Mesenchymal stem cell (in vitro differentiated cells and primary cell): ENCODE measurements at regions not wholly inside any gene's neighbourhood (a gene's known extent, or its start where the extent isn't known, plus 50 kb on each side); places are given as distances from the start of the nearest gene placed in this dataset.

Source experiments
- DNase-seq: peaks from one replicate; pipeline ENCODE4 v3.0.0-alpha.2; 2013
- H2AFZ ChIP-seq: one replicate; pipeline ENCODE4 v1.6.1; 2013; ENCODE audit warnings: low read depth, mild to moderate bottlenecking, control low read depth, inconsistent platforms, low read length, moderate library complexity
- H2AK5ac ChIP-seq: 2 replicates; pipeline ENCODE4 v1.6.1; 2013; ENCODE audit warnings: low read length, moderate library complexity, mild to moderate bottlenecking, inconsistent platforms; ENCODE audit not compliant: severe bottlenecking
- H2BK120ac ChIP-seq: one replicate; pipeline ENCODE4 v1.6.1; 2013; ENCODE audit warnings: low read depth, mild to moderate bottlenecking, inconsistent platforms, low read length, moderate library complexity
- H2BK12ac ChIP-seq, 2 experiments: one replicate each; pipeline ENCODE4 v1.6.1; 2013; ENCODE audit warnings: inconsistent platforms in 2 of 2, low read length in 2 of 2, mild to moderate bottlenecking in 2 of 2, moderate library complexity in 2 of 2, control low read depth in 1 of 2
- H2BK15ac ChIP-seq: one replicate; pipeline ENCODE4 v1.6.1; 2013; ENCODE audit warnings: mild to moderate bottlenecking, low read depth, inconsistent platforms; ENCODE audit not compliant: poor library complexity, severe bottlenecking
- H2BK5ac ChIP-seq: 2 replicates; pipeline ENCODE4 v1.6.1; 2013; ENCODE audit warnings: low read depth, mild to moderate bottlenecking, low read length, control low read depth, inconsistent platforms; ENCODE audit not compliant: poor library complexity, severe bottlenecking
- H3K14ac ChIP-seq, 2 experiments: one replicate each; pipeline ENCODE4 v1.6.1; 2013; ENCODE audit warnings: inconsistent platforms in 2 of 2, low read length in 2 of 2, control low read depth in 1 of 2, mild to moderate bottlenecking in 1 of 2, moderate library complexity in 1 of 2
- H3K18ac ChIP-seq, 2 experiments: one replicate each; pipeline ENCODE4 v1.6.1; 2013; ENCODE audit warnings: inconsistent platforms in 2 of 2, low read length in 2 of 2, control low read depth in 1 of 2, low read depth in 1 of 2, mild to moderate bottlenecking in 1 of 2
- H3K23ac ChIP-seq, 2 experiments: one replicate each; pipeline ENCODE4 v1.6.1; 2013; ENCODE audit warnings: inconsistent platforms in 2 of 2, low read length in 2 of 2, mild to moderate bottlenecking in 2 of 2, moderate library complexity in 2 of 2, control low read depth in 1 of 2
- H3K27ac ChIP-seq: 2 replicates; pipeline ENCODE4 v1.5.1; 2013; ENCODE audit warnings: mild to moderate bottlenecking, moderate library complexity, low read length, control low read depth, inconsistent platforms; ENCODE audit not compliant: poor library complexity, severe bottlenecking
- H3K27me3 ChIP-seq, 2 experiments: 2 replicates each; pipeline versions ENCODE4 v1.6.1 to v1.7.0; 2013; ENCODE audit warnings: low read length in 2 of 2, mild to moderate bottlenecking in 2 of 2, moderate library complexity in 2 of 2, control low read depth in 1 of 2, inconsistent platforms in 1 of 2; ENCODE audit not compliant: control insufficient read depth in 1 of 2, insufficient read depth in 1 of 2
- H3K36me3 ChIP-seq, 2 experiments: 2 replicates each; pipeline versions ENCODE4 v1.6.1 to v1.7.0; 2013; ENCODE audit warnings: low read length in 2 of 2, control low read depth in 1 of 2, inconsistent platforms in 1 of 2, low read depth in 1 of 2, mild to moderate bottlenecking in 1 of 2; ENCODE audit not compliant: insufficient read depth in 2 of 2, control insufficient read depth in 1 of 2
- H3K4ac ChIP-seq, 2 experiments: one replicate each; pipeline ENCODE4 v1.6.1; 2013; ENCODE audit warnings: inconsistent platforms in 2 of 2, low read length in 2 of 2, mild to moderate bottlenecking in 2 of 2, moderate library complexity in 2 of 2, control low read depth in 1 of 2, low read depth in 1 of 2
- H3K4me1 ChIP-seq: 2 replicates; pipeline ENCODE4 v1.6.1; 2013; ENCODE audit warnings: low read depth, low read length, control low read depth; ENCODE audit not compliant: control insufficient read depth, insufficient read depth
- H3K4me2 ChIP-seq: 2 replicates; pipeline ENCODE4 v1.6.1; 2013; ENCODE audit warnings: low read length, mild to moderate bottlenecking, inconsistent platforms; ENCODE audit not compliant: poor library complexity, severe bottlenecking
- H3K4me3 ChIP-seq, 2 experiments: 2 replicates each; pipeline versions ENCODE4 v1.5.1 to v1.7.0; 2013; ENCODE audit warnings: low read length in 2 of 2, mild to moderate bottlenecking in 2 of 2, control low read depth in 1 of 2, low read depth in 1 of 2; ENCODE audit not compliant: insufficient read depth in 1 of 2
- H3K79me1 ChIP-seq: replicated peaks from 2 replicates; pipeline ENCODE4 v1.6.1; 2013; ENCODE audit warnings: mild to moderate bottlenecking, control low read depth, low read length, inconsistent platforms; ENCODE audit not compliant: poor library complexity, severe bottlenecking
- H3K9ac ChIP-seq: 2 replicates; pipeline ENCODE4 v1.7.0; 2013; ENCODE audit warnings: mild to moderate bottlenecking, low read length, moderate library complexity
- H3K9me3 ChIP-seq: 2 replicates; pipeline ENCODE4 v1.7.0; 2013; ENCODE audit warnings: mild to moderate bottlenecking, low read length; ENCODE audit not compliant: control insufficient read depth
- H4K8ac ChIP-seq: one replicate; pipeline ENCODE4 v1.6.1; 2013; ENCODE audit warnings: inconsistent platforms, mild to moderate bottlenecking, low read length, moderate library complexity
- H4K91ac ChIP-seq: one replicate; pipeline ENCODE4 v1.6.1; 2013; ENCODE audit warnings: mild to moderate bottlenecking, low read length, inconsistent platforms
- WGBS: methylation state at CpG from one replicate; pipeline ENCODE4 v1.1.7; 2013; ENCODE audit warnings: mixed read lengths; 5-methylcytosine and 5-hydroxymethylcytosine counted together

- Histone ChIP-seq H2BK120ac (no peak overlapping the region), H2BK5ac (no peak overlapping the region), H4K8ac (no peak overlapping the region), H4K91ac (no peak overlapping the region), H3K4me1 (no peaks in the 10 kb centered on the region), H3K4me2 (no peak overlapping the region), H2AFZ (no peak overlapping the region), H3K79me1 (no peaks in the 10 kb centered on the region), H3K18ac (no peak overlapping the region), H3K36me3 (no peaks in the 10 kb centered on the region), H2AK5ac (no peak overlapping the region), H3K9me3 (no peaks in the 10 kb centered on the region), H2BK15ac (no peak overlapping the region), H3K14ac (no peak overlapping the region), H3K27ac (no peak overlapping the region), H3K9ac (no peak overlapping the region), H3K27me3 (peaks cover 19 to 45% of the 10 kb centered on the region in 2 experiments), H2BK12ac (no peak overlapping the region), H3K4ac (no peak overlapping the region), H3K4me3 (no peak overlapping the region), H3K23ac (peak overlapping the region in 1 of 2 experiments; percentile 17)
- WGBS: 93% methylated on average over 1 of the region's 1 CpG
- DNase-seq: no peak
These were observed 101.9 kb upstream of the HABP2 start for GRCh38 chr10:113450906-113451305.

GRCh38 chr10:113452146-113452845 is 100.6 kb upstream of the HABP2 start:
- 89% methylated on average over 4 of the region's 5 CpGs for WGBS
- no peak overlapping the region for H3K23ac ChIP-seq
- H3K18ac ChIP-seq: no peak overlapping the region
- no peak for DNase-seq
- no peak overlapping the region for H2AFZ ChIP-seq
- H3K4me2 ChIP-seq: no peak overlapping the region
- H3K4me1 ChIP-seq: no peaks in the 10 kb centered on the region
- H3K14ac ChIP-seq: no peak overlapping the region
- H2BK5ac ChIP-seq: no peak overlapping the region
- H3K36me3 ChIP-seq: no peaks in the 10 kb centered on the region
- no peak overlapping the region for H4K91ac ChIP-seq
- no peak overlapping the region for H3K27ac ChIP-seq
- H3K9me3 ChIP-seq: no peaks in the 10 kb centered on the region
- no peak overlapping the region for H2BK15ac ChIP-seq
- H2BK12ac ChIP-seq: no peak overlapping the region
- no peak overlapping the region for H3K9ac ChIP-seq
- H4K8ac ChIP-seq: no peak overlapping the region
- H2AK5ac ChIP-seq: no peak overlapping the region
- H3K79me1 ChIP-seq: no peaks in the 10 kb centered on the region
- H2BK120ac ChIP-seq: no peak overlapping the region
- no peak overlapping the region for H3K4me3 ChIP-seq
- H3K27me3 ChIP-seq: peaks cover 19 to 44% of the 10 kb centered on the region in 2 experiments
- no peak overlapping the region for H3K4ac ChIP-seq

- Histone ChIP-seq H3K27ac (no peak overlapping the region), H4K8ac (no peak overlapping the region), H2BK15ac (no peak overlapping the region), H2BK12ac (no peak overlapping the region), H3K4me1 (no peaks in the 10 kb centered on the region), H3K4ac (no peak overlapping the region), H3K4me2 (no peak overlapping the region), H2BK5ac (no peak overlapping the region), H3K14ac (no peak overlapping the region), H2BK120ac (no peak overlapping the region), H3K9me3 (no peaks in the 10 kb centered on the region), H3K79me1 (no peaks in the 10 kb centered on the region), H3K23ac (no peak overlapping the region), H3K27me3 (peaks cover 10 to 42% of the 10 kb centered on the region in 2 experiments), H3K9ac (no peak overlapping the region), H2AFZ (no peak overlapping the region), H2AK5ac (no peak overlapping the region), H3K18ac (no peak overlapping the region), H4K91ac (no peak overlapping the region), H3K36me3 (no peaks in the 10 kb centered on the region), H3K4me3 (no peak overlapping the region)
- 86% methylated on average over 6 of the region's 6 CpGs for WGBS
- no peak for DNase-seq
These were observed 99.5 kb upstream of the HABP2 start for GRCh38 chr10:113453351-113453750.

- Histone ChIP-seq H3K27me3 (peaks cover 6 to 36% of the 10 kb centered on the region in 2 experiments), H3K4me3 (peak overlapping the region; percentile 20 to 64), H4K8ac (no peak overlapping the region), H3K4ac (no peak overlapping the region), H2AFZ (no peak overlapping the region), H3K4me1 (no peaks in the 10 kb centered on the region), H2BK120ac (no peak overlapping the region), H3K14ac (no peak overlapping the region), H2BK12ac (no peak overlapping the region), H3K9me3 (no peaks in the 10 kb centered on the region), H2AK5ac (no peak overlapping the region), H3K18ac (no peak overlapping the region), H3K9ac (peak overlapping the region; percentile 62), H3K79me1 (no peaks in the 10 kb centered on the region), H2BK15ac (no peak overlapping the region), H3K27ac (no peak overlapping the region), H3K36me3 (no peaks in the 10 kb centered on the region), H2BK5ac (no peak overlapping the region), H3K4me2 (peak overlapping the region; percentile 76), H4K91ac (no peak overlapping the region), H3K23ac (no peak overlapping the region)
- WGBS: 10% methylated on average over 14 of the region's 15 CpGs
- DNase-seq: peak; percentile 37
These were observed 98.4 kb upstream of the HABP2 start for GRCh38 chr10:113454341-113455061.
